HG02798 (cell line): ENCODE measurements at regions not wholly inside any gene's neighbourhood (a gene's known extent, or its start where the extent isn't known, plus 50 kb on each side); places are given as distances from the start of the nearest gene placed in this dataset.

Source experiments
- ATAC-seq: cut with Tn5 transposase; IDR thresholded peaks from one replicate; pipeline ENCODE4 v1.9.1; 2021; ENCODE audit warnings: mild to moderate bottlenecking; ENCODE audit not compliant: unreplicated experiment, poor library complexity

DNA sequence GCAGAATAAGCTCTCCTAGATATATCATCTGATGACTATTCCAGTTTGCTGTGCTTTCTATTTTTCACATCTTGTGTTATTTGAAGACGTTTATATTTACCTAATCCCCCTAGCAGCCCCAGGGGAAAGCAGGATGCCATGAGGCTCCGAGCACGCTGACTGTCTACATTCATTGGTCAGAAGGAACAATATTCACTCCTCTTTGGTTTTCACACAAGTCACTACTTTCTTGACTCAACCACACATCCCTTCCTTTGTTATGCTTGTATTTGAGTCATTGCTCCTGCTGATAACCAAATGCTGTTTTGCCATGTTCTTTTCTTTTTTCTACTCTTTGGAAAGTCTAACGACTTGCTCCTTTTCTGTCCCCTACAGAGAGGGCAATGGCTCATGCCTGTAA lies 86.5 kb upstream of the SLC38A2 start:
- no peak for ATAC-seq

DNA sequence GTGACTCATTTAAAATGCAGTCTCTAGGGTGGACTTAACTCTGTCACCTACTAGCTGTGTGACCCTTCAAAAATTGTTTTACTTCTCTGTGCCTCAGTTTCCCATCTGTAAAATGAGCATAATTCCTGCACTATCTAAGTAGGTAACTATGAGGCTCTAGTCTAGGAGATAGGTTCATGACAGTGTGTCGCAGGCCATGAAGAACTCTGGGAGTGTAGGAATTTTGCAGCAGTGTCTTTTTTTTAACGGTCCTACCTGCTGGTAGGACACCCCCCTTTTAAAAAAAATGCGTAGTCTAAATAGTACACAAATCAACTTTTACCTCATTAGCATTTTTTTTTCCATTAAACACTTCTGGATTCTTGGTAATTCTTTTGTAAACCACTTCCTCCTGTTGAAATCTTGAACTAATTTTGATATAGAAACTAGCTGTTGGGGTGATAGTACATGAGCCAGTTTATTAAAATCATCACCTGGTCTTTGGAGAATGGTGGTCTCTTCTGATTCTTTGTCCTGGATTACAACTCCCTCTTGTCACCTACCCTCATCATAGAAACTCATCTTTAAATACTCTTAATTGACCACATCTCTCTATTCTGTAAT lies 86.0 kb upstream of the SLC38A2 start:
- no peak for ATAC-seq

DNA sequence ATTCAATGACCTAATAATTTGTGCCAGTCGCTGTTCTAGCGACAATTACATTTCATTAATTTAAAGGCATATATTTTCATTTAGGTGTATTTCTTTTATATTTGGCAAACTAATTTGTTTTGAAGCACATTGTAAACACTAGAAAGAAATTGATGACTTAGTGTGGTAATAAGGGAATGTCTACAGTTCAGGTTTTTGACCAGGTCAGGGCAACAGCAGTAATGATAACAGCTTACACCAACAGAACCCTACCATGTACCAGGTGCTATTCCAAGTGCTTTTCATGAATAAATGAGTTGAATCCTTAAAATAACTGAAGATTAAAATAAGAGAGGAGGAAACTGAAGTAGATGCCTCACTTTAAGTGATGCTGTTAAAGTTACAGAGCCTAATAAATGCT lies 85.4 kb upstream of the SLC38A2 start:
- no peak for ATAC-seq

DNA sequence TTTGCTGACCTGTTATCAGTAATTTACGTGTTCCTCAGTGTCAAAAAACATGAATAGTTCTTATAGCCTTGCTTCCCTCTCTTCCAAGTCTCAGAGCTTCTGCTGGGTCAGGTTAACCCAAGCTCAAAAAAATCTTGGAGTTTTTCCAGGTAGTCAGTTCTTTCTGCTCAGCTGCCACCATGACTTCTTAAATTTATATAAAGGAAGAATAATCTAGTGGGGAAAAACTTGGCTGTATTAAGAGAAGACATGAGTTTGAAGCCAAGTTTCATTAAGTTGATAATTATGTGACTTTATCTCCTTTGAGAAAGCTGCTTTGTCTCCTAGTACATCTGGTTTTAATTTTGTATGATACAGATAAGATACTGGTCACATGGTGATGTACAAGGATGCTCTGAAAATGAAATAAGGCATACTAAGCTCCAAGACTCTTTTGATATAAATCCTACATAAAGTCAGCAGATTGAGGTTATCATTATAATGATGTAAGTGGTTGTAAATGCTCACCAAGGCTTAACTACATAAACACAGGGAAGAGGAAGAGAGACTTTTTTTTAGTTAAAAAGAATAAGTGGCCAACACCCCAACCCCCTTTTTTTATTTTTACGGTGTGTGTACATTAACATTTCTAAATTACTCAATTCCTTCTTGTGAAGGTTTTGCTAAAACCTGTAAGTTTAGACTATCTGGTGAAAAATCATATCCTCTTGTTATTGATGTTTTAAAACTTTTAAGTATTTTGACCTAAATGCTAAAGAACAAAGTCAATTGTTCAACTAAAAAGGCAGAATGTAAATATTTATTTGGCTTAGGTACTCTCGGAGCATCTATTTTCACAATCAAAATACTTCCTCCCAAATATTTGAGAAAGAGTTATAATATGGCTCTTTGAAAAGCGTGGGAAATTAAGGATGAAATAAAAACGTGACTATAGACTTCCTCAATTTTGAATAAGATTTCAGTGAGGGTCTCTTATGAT lies 84.1 kb upstream of the SLC38A2 start:
- no peak for ATAC-seq

DNA sequence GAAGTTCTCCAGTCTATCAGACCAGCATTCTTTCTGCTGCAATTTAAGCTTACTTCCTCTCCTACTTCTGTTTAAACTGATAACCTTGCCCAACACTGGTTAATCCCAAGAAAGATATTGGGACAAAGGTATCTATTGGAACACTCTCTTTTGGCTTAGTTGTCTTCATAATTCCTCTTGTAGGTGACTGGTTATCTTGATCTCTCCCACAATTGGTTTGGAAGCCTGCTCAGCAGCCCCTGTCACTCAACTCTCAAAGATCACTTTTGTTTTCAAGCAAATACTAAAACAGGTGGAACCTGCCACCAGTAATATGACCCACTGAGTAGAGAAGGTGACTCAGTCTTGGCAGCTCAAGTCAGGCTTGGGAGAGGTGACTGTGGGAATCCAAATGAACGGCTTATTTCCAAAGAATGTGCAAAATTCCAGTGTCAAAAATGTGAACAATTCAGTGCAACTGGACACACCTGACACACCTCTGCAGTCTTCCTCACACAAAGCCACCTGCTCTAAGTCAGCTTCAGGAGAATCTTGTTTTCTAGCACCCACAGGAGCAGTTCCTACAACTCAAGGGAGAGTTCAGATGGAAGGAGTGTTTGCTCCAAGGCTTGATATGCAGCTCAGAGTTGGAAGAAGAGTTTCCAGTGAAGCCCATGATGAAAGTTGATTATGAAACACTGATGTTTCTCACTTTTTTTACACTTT lies 83.2 kb upstream of the SLC38A2 start:
- no peak for ATAC-seq

DNA sequence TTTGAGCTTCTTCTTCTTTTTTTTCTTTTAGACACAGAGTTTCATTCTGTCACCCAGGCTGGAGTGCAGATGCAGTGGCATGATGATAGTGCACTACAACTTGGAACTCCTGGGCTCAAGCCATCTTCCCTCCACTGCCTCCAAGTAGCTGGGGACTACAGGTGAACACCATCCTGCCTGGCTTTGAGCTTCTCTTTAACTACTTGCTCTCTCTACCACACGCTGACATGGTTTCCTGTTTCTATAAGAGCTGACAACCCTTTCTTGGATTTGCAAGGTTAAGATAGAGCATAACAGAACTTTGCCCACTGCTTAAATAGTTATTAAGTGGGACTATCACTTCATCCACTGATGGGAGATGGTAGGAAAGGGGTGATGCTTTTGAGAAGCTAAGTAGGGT lies 82.4 kb upstream of the SLC38A2 start:
- no peak for ATAC-seq

DNA sequence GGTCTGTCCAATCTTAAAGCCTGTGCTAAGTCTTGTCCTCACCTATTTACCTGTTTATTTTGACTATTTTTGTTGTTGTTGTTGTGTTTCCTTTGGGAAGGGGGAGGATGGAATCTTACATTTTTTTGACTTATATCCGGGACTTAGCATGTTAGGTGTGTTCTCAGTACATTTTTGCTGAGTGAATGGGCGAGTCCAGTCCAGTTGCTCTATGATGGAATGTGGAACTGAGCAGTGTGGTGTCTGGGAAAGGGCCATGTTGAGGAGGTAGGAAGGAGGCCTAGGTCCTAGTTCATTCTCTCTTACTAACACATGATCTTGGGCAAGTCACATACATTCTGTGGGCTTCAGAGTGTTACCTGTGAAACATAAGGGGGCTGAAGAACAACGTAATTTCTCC lies 80.9 kb upstream of the SLC38A2 start:
- no peak for ATAC-seq

DNA sequence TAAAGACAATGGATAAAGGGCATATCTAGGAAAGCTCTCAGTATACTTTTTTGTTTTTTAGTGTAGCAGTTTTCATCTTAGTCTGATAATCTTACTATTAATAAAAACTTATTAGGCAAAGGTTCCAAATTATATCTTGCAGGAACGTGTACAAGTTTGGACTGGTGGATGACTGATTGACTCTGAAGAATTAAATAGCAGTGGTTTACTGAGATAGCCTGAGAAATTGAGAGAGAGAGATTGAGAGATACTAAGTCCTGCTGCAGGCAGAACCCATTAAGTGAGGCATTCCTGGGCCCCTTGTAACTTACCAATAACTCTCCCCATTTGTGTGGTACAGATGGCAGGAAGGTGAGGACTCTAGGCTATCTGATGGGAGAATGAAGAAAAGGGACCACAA lies 80.2 kb upstream of the SLC38A2 start:
- no peak for ATAC-seq

DNA sequence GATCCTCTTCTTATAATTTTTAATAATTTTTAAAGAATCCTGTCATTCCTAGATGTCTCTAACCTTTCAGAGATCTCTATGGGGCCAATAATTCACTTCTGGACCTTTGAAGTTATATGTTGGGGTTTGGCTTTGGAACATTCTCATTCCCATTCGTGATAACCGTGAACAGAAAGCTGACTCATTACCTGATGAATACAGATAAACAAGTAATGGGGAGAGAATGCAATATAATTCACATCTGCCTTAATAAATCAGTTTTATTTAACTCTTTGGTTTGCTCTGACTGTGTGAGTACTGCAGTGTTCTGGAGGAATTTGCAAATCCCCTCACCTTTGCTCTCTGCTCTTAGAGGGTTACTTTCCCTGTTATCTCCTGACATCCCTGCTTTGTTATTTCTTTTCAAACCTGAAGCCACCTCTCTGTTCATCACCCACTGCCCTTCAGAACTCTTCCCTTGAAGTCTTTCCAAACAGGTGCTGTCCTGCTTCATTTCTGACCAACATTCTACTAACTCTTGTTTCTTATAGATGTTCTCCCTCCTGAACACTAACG lies 79.6 kb upstream of the SLC38A2 start:
- ATAC-seq, result no peak

DNA sequence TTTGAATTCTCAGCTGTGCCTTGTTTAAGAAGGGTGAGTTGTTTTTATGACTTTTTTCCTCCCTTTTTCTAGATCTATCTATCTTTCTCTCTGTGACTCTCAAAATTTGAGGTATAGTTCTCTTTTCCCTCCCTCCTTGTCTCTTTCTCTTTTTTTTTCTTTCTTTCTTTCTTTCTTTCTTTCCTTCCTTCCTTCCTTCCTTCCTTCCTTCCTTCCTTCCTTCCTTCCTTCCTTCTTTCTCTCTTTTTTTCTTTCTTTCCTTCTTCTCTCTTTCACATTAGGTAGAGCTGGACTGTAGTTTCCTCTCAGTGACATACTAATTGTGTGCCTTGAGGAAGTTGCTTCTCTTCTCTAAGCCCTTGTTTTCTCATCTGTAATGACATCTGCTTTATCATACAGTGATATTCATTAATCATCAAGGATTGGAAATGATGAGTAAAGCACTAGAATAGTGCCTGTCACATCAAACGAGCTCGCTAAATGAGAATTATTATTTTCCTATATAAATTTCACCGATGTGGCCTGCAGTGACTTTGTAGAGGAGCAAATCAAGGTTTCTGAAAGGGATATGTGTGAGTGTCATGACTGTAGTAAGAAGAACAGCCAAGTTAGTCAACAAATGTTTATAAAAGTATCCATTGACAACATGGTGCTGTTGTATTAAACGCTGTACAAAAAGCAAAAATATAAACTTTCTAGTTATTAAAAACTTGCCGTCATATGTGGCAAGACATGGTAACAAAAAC lies 78.9 kb upstream of the SLC38A2 start:
- no peak for ATAC-seq

DNA sequence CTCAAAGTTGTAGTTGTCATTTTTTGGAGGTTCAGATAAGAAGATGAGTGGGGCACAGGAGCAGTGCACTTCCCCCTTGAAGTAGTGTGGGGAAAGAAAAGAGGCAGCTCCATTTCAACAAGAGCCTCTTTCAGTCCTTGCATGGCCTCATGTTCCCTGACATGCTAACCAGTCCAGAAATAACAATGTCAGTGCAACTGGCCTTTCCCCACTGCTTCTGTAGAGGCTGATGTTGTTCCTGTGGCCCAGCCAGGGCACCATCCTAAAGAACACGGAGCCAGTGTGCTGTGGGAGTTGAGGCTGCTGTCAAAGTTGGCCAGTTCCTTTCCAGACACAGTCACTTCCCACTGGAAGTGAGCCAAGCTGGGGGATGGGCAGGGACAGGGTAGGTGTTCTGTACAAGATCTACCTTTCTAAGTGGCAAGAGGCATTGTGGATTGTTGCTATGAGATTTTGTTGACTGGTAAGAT lies 77.7 kb upstream of the SLC38A2 start:
- no peak for ATAC-seq

DNA sequence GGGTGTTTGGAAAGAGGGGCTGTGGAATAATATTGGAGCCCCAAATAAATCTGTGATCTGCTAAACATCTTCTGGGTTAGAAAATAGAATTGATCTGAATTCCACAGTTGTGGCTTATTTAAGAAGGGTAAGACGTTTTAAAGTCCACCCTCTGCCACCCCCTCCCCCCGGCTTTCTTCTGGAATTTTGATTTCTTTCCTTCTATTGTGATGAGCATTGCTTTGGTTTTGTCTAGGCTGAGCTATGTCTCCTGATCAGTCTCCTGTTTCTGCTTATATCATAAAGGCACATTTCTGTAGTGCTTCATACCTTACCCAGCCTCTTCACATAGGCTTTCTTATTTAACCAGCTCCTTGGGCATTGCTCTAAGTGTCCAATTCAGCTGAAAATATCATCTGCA lies 77.3 kb upstream of the SLC38A2 start:
- ATAC-seq, result no peak

DNA sequence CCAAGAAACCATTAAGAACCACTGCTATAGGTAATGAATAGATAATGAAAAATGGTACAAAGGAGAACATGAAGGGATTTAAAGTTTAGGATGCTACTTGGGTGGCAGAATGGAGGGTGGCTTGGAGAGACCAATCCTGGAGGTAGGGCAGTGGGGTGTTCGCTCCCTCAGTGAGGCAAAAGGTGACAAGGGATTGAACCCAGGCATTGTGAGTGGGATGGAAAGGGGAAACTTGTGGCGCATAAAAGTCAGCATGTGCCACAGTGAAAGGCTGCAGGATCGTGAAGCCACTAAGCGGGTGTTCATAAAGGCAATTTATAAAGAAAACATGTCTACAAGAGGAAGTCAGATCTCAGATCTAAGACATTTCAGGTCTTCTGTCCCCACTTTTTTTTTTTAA lies 76.7 kb upstream of the SLC38A2 start:
- ATAC-seq, result no peak

DNA sequence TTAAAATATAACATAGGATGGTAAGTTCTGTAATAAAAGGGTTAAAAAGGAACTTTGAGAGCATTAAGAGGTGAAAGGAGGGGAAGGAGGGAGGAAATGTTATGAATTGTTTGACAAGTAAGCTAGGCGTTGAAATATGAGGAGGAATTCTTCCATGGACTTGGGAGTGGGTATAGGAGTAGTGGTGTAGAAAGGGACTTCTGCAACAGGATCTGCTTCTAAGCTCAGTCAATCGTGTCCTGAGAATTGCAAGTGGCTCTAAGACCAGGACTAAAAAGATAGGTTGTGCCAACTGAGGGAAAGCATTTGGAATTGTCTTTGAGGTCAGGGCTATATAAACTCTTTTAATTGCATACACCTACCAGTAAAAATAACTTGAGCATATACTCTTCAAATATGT lies 74.1 kb upstream of the SLC38A2 start:
- ATAC-seq, result no peak

DNA sequence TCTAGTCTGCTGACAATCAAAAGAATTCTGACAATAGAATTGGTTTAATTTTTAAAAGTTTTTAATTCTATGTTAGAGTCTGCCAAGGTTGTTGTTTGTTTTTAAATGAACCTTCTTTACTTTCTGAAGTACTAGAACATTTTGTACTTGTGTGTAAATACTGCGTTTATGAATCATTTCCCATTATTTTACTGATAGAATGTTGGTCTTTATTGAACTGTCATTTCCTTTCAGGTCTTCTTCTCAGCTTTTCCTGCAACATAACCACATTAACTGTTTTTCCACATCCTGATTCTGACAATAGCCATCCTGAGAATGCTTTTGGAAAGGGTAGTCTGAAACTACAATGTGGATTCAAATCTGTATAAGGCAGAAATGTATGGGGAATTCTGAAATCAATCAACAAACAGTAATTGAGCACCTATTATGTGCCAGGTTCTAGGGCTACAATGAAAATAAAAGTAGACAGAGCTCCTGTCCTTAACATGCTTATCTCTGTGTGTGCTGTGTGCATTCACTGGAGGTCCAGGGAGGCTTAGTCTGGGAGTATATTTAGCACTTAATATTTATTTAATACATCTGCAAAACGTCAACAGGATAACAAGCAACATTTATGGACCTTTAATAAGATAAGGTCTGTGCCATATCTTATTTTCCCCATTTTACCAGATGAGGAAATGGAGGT lies 73.1 kb upstream of the SLC38A2 start:
- ATAC-seq, result no peak

DNA sequence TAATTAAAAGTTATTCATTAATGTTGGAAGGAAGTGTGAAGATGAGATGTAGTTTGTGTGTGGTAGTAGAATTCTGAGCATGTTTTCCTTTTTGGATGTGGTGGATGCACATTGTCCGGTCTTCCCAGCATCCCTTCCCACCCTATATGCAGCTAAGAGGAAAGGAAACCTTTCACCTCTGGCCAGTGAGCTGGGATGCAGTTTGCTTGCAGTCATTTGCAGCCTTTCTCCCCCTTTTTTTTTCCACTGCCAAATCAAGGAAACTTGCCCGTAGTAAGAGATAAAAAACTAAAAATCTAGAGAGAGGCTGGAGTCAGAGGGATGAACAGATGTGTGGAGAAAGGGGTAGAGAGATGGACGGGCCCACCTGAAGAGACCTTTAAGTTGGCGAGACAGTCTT lies 72.5 kb upstream of the SLC38A2 start:
- no peak for ATAC-seq

DNA sequence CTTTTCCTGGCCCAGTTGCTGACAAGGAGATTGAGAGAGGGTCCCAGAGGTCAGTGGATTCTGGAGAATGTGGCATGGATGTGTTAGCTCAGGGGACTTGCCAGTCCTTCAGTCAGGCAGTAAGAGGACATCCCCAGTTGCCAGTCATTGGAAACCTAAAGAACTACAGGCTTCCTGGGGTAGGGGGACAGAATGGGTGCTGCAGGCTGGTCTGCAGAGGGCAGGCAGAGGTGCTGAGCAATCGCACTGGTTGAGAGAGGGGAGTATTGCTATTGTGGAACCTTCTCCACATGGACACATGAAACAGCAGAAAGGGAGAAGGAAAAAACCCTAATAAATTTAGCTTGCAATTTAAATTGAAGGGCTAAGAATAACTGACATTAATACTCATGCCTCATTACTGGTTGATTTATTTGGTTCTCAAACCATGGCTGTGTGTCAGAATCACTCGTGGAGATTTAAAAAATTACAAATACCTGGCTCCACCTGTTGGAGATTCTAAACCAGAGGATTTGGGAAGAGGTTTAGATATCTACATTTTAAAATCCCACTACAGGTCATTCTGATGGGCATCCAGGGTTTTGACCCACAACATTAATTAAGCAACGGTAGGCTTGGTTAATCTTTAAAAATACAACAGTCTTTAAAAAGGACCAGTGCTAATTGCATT lies 71.2 kb upstream of the SLC38A2 start:
- no peak for ATAC-seq

DNA sequence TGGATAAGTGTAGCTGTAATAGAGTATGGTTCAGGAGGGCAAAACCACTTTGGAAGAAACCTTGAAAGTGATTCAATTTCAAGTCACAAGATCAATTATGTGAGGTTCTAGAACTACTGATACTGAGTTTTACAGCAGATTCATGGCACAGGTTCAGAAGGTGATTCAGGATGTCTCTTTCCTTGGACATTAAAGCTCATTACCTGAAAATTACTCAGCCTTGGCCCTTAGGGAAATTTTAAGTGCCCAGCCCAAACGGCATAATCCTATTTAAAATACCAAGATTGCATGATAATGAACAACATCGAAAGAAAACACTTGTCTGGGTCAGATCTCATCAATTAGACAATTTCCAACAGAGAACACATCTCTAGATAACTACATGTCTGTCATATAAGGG lies 70.2 kb upstream of the SLC38A2 start:
- ATAC-seq, result no peak

DNA sequence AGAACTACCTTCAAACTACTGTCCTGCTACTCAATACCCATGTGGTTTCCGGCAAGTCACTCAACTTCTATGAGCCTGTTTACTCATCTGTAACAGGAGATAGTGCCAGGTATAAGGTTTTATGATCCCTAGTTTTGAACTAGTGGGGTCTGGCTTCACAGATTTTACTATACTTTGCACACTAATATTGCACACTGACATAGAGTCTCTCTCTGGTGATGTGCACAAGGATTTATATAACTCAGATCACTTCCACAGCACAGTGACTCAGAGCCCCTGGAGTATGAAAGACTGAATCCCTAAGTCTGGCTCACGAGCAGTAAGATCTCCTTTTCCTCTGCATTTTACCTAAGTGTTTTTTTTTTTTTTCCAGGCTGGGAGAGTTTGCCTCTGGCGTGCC lies 69.7 kb upstream of the SLC38A2 start:
- ATAC-seq, result no peak
